Neural crest cell (in vitro differentiated cells): ENCODE measurements at regions not wholly inside any gene's neighbourhood (a gene's known extent, or its start where the extent isn't known, plus 50 kb on each side); places are given as distances from the start of the nearest gene placed in this dataset.
"Not testable (repeated sequence)": the region's sequence is repeated elsewhere in the genome, so short reads cannot be mapped to it uniquely, and the experiment has no call there.

Experiments used
- DNase-seq: peaks from one replicate; pipeline ENCODE4 v3.0.0; 2021; ENCODE audit warnings: low read depth, mixed read lengths, low spot score
- H3K27ac Mint-ChIP-seq: one replicate; pipeline ENCODE4 v1.8.0; 2021; ENCODE audit warnings: mild to moderate bottlenecking, mixed read lengths; ENCODE audit not compliant: unreplicated experiment
- H3K27me3 Mint-ChIP-seq: 2 replicates; pipeline ENCODE4 v1.8.0; 2021; ENCODE audit warnings: low read depth, mild to moderate bottlenecking, mixed read lengths
- H3K36me3 Mint-ChIP-seq: 2 replicates; pipeline ENCODE4 v1.8.0; 2021; ENCODE audit warnings: low read depth, mild to moderate bottlenecking, mixed read lengths
- H3K4me1 Mint-ChIP-seq: 2 replicates; pipeline ENCODE4 v1.8.0; 2021; ENCODE audit warnings: mixed read lengths
- H3K4me3 Mint-ChIP-seq: one replicate; pipeline ENCODE4 v1.8.0; 2021; ENCODE audit warnings: mild to moderate bottlenecking, mixed read lengths
- H3K9me3 Mint-ChIP-seq: 2 replicates; pipeline ENCODE4 v1.8.0; 2021; ENCODE audit warnings: mixed read lengths
- CTCF ChIP-seq: fragments of 200-600 bp; sonication (generic); conservative IDR thresholded peaks from 2 replicates; pipeline ENCODE4 v1.5.0; 2021; ENCODE audit warnings: antibody characterized with exemption, mild to moderate bottlenecking

GRCh38 chr10:94240901-94241300 lies 121.8 kb downstream of the NOC3L start:
- DNase-seq, result no peak
- H3K27ac Mint-ChIP-seq, result no peak overlapping the region
- H3K9me3 Mint-ChIP-seq, result no peaks in the 10 kb centered on the region

DNA sequence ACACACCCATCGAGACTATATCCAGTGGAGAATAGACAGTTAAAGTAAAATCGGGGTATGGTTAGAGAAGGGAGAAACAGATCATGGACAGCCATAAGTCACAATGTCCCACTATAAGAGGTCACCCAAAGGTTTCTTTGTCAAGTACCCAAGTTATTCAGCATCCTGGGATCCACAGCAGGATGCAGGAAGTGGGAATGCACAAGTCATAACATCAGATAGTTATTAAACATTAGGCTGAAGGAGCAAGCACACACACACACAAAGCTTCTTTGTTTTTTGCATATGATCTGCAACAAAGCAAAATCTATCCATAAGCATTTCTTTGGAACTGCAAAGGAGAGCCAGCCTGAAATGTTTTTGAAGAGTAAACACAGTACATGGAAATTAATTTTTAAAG lies 111.6 kb downstream of the NOC3L start:
- Mint-ChIP-seq H3K9me3 (no peaks in the 10 kb centered on the region), H3K27me3 (no peaks in the 10 kb centered on the region), H3K4me3 (no peak overlapping the region), H3K36me3 (peaks cover 4% of the 10 kb centered on the region), H3K4me1 (peaks cover 11% of the 10 kb centered on the region), H3K27ac (no peak overlapping the region)
- TF ChIP-seq CTCF, result no peak
- DNase-seq, result no peak

More at GRCh38 chr10:94240901-94241300, 121.8 kb downstream of the NOC3L start:
- Mint-ChIP-seq H3K36me3 (no peaks in the 10 kb centered on the region), H3K27me3 (no peaks in the 10 kb centered on the region), H3K4me1 (no peaks in the 10 kb centered on the region), H3K4me3 (no peak overlapping the region)
- no peak for TF ChIP-seq CTCF

DNA sequence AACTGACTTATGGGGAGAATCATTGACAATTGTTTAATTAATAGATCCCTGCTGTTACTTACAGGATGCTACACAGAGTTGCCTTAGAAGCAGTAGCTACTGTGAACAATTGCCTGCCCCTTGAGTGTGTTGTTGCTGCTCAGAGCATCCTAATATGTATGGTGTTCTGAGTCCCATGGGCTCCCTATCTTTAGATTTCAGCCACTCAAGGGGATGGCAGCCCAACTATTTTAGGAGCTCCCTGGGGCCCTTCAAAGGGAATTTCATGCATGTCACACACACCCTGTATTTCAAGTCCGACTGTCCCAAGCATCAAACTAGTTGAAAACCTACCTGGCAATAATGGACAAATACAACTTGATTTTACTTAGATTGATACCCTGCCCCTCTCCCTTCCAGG lies 111.2 kb downstream of the NOC3L start:
- H3K4me3 Mint-ChIP-seq, result no peak overlapping the region
- H3K36me3 Mint-ChIP-seq, result peaks cover 4% of the 10 kb centered on the region
- H3K4me1 Mint-ChIP-seq, result peaks cover 11% of the 10 kb centered on the region
- H3K27ac Mint-ChIP-seq, result no peak overlapping the region
- H3K9me3 Mint-ChIP-seq, result no peaks in the 10 kb centered on the region
- no peak for DNase-seq
- H3K27me3 Mint-ChIP-seq, result no peaks in the 10 kb centered on the region
- TF ChIP-seq CTCF, result no peak

- H3K27ac Mint-ChIP-seq, H3K4me1 Mint-ChIP-seq, H3K4me3 Mint-ChIP-seq, H3K27me3 Mint-ChIP-seq, DNase-seq, H3K9me3 Mint-ChIP-seq: not testable (repeated sequence)
- peaks cover 11% of the 10 kb centered on the region for H3K36me3 Mint-ChIP-seq
Measured at GRCh38 chr10:94257407-94257806, 105.3 kb downstream of the NOC3L start.

DNA sequence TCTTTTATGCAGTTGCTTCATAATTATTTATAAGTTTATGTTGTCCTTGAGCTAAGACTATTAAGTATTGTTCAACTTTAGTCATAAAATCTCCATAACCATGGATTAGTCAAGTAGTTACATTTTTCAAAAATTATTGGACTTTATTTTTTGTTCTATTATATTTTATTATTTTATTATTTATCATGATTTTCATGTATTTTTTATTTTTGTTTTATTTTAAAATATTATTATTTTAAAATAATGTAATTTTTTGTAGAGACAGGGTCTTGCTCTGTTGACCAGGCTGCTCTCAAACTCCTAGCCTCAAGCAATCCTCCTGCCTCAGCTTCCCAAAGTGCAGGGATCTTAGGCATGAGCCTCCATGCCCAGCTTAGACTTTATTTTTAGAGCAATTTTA lies 102.3 kb downstream of the NOC3L start:
- H3K27ac Mint-ChIP-seq, result no peak overlapping the region
- no peaks in the 10 kb centered on the region for H3K4me1 Mint-ChIP-seq
- no peak for DNase-seq
- H3K27me3 Mint-ChIP-seq, result no peaks in the 10 kb centered on the region
- peaks cover 2% of the 10 kb centered on the region for H3K9me3 Mint-ChIP-seq
- H3K36me3 Mint-ChIP-seq, result peaks cover 10% of the 10 kb centered on the region
- no peak overlapping the region for H3K4me3 Mint-ChIP-seq
- no peak for TF ChIP-seq CTCF

DNA sequence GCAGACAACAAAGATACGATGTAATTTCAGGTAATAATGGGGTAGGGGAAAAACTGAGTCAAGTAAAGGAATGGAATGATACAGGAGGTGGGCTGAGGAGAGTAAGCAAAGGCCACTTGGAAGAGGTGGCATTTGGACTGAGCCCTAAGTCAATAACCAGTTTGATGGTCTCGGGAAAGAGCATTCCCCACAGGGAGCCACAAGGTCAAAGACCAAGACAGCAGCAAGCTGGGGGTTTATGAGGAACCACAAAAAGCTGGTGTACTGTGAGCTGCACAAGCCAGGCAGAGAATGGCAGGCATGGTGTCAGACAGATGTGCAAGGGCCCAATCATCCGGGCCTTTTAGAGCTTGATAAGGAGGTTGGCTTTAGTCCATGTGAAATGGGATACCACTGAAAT lies 98.7 kb downstream of the NOC3L start:
- H3K36me3 Mint-ChIP-seq, result peaks cover 10% of the 10 kb centered on the region
- no peak for TF ChIP-seq CTCF
- no peaks in the 10 kb centered on the region for H3K4me1 Mint-ChIP-seq
- DNase-seq, result no peak
- no peak overlapping the region for H3K4me3 Mint-ChIP-seq
- no peaks in the 10 kb centered on the region for H3K9me3 Mint-ChIP-seq
- H3K27ac Mint-ChIP-seq, result no peak overlapping the region
- H3K27me3 Mint-ChIP-seq, result no peaks in the 10 kb centered on the region
